ENCODE measurements at regions not wholly inside any gene's neighbourhood (a gene's known extent, or its start where the extent isn't known, plus 50 kb on each side); places are given as distances from the start of the nearest gene placed in this dataset.

- WGBS, 2 experiments (ENCODE audit: extremely low coverage in 2 of 2, insufficient read length in 1 of 2) = no CpG with 5 or more reads among the region's 1 CpG
- TF ChIP-seq MAFK (IDR thresholded peaks at IDR 0.05; ENCODE audit: low read depth, low read length) = no peak
- TF ChIP-seq NFE2L2 (IDR thresholded peaks at IDR 0.05; ENCODE audit: low read depth, low read length) = no peak
- TF ChIP-seq BHLHE40 (IDR thresholded peaks at IDR 0.05; ENCODE audit: low read depth, low read length) = no peak
- no peak for TF ChIP-seq FOS (IDR thresholded peaks at IDR 0.05; ENCODE audit: low read depth, low read length)
- TF ChIP-seq SMC3 (IDR thresholded peaks at IDR 0.05; ENCODE audit: low read depth, low read length) = no peak
- no peak for TF ChIP-seq USF2 (IDR thresholded peaks at IDR 0.05; ENCODE audit: low read depth, low read length)
- TF ChIP-seq MXI1 (IDR thresholded peaks at IDR 0.05; ENCODE audit: borderline replicate concordance, low read depth, low read length) = no peak
- no peak for TF ChIP-seq CHD1 (IDR thresholded peaks at IDR 0.05; ENCODE audit: low read depth, low read length)
- TF ChIP-seq RAD21 (IDR thresholded peaks at IDR 0.05; ENCODE audit: low read length) = no peak
- no peak for TF ChIP-seq CEBPB (IDR thresholded peaks at IDR 0.05; ENCODE audit: low read depth, low read length)
- TF ChIP-seq CTCF (conservative IDR thresholded peaks at IDR 0.05; ENCODE audit: low read depth, low read length) = no peak
- no peak for TF ChIP-seq RCOR1 (IDR thresholded peaks at IDR 0.05; ENCODE audit: insufficient replicate concordance, low read length)
- no peak for TF ChIP-seq RFX5 (IDR thresholded peaks at IDR 0.05; ENCODE audit: low read depth, low read length)
- no peak for TF ChIP-seq ELK1 (IDR thresholded peaks at IDR 0.05; ENCODE audit: borderline replicate concordance, low read depth, low read length)
- no peak for TF ChIP-seq MAZ (IDR thresholded peaks at IDR 0.05; ENCODE audit: borderline replicate concordance, low read depth, low read length)
- Histone ChIP-seq H2AFZ (replicated peaks; ENCODE audit: low read length, poor library complexity) (no peak overlapping the region), H2BK5ac (ENCODE audit: low read depth, low read length, poor library complexity, severe bottlenecking) (no peak overlapping the region), H3K9me3 (ENCODE audit: control insufficient read depth, insufficient read depth, low read length) (no peaks in the 10 kb centered on the region), H3K27ac (ENCODE audit: insufficient read depth, low read length) (no peak overlapping the region), H2BK120ac (ENCODE audit: low read depth, low read length) (no peak overlapping the region), H2BK20ac (ENCODE audit: low read depth, low read length) (no peak overlapping the region), H3K4me3 (ENCODE audit: insufficient read depth, low read depth, low read length) (no peak overlapping the region), H4K20me1 (ENCODE audit: insufficient read depth, low read length) (no peaks in the 10 kb centered on the region), H2BK15ac (ENCODE audit: low read depth, low read length) (no peak overlapping the region), H3K4ac (ENCODE audit: low read depth, low read length) (no peak overlapping the region), H3K9ac (ENCODE audit: low read depth, low read length) (no peak overlapping the region), H3K27me3 (ENCODE audit: control insufficient read depth, insufficient read depth, low read length) (no peaks in the 10 kb centered on the region), H2AK9ac (replicated peaks; ENCODE audit: low read depth, low read length, poor library complexity) (no peak overlapping the region), H4K5ac (ENCODE audit: low read depth, low read length) (no peak overlapping the region), H3K18ac (ENCODE audit: low read depth, low read length) (no peak overlapping the region), H3K14ac (replicated peaks; ENCODE audit: low read depth, low read length) (no peak overlapping the region), H4K91ac (ENCODE audit: insufficient read depth, low read depth, low read length) (no peak overlapping the region), H3K36me3 (ENCODE audit: control insufficient read depth, insufficient read depth, low read length) (no peaks in the 10 kb centered on the region), H4K8ac (ENCODE audit: low read depth in 2 of 2, low read length in 2 of 2) (no peak overlapping the region), H2AK5ac (ENCODE audit: low read depth, low read length) (no peak overlapping the region), H3K9me1 (ENCODE audit: insufficient read depth, low read length) (no peaks in the 10 kb centered on the region), H3K23ac (ENCODE audit: low read depth, low read length) (no peak overlapping the region), H3K56ac (ENCODE audit: extremely low read depth, insufficient read depth, low read length) (no peak overlapping the region), H3K79me1 (ENCODE audit: low read depth in 1 of 2, low read length in 2 of 2) (no peaks in the 10 kb centered on the region), H3K4me1 (ENCODE audit: control insufficient read depth, insufficient read depth, low read length) (no peaks in the 10 kb centered on the region), H3K4me2 (ENCODE audit: low read depth, low read length) (no peak overlapping the region)
- in situ Hi-C loops (cut with MboI; ENCODE audit: low sequenced_read_pairs) (no loop called here), dilution Hi-C loops (cut with HindIII; ENCODE audit: low sequenced_read_pairs, unreplicated experiment) (no loop called here), intact Hi-C loops (cut with micrococcal nuclease) (no loop called here)
- DNase-seq (no peak), ATAC-seq (ENCODE audit: low read depth) (no peak)
- POLR2A ChIA-PET (ENCODE audit: unreplicated experiment) = no interaction called here
- CTCF ChIA-PET = no interaction called here
- no TSS peak for BruUV-seq (replicated peaks)
Observed at GRCh38 chr6:95099410-95099809, 477.9 kb upstream of the MANEA start.

Data from IMR-90 (cell line).